NCI-H128 (cell line): ENCODE measurements at regions not wholly inside any gene's neighbourhood (a gene's known extent, or its start where the extent isn't known, plus 50 kb on each side); places are given as distances from the start of the nearest gene placed in this dataset.
"Not testable (repeated sequence)": the region's sequence is repeated elsewhere in the genome, so short reads cannot be mapped to it uniquely, and the experiment has no call there.

Experiments
- DNase-seq: peaks from one replicate; lab custom pipeline; 2025; ENCODE audit not compliant: unreplicated experiment; lab: John Stamatoyannopoulos, UW

DNA sequence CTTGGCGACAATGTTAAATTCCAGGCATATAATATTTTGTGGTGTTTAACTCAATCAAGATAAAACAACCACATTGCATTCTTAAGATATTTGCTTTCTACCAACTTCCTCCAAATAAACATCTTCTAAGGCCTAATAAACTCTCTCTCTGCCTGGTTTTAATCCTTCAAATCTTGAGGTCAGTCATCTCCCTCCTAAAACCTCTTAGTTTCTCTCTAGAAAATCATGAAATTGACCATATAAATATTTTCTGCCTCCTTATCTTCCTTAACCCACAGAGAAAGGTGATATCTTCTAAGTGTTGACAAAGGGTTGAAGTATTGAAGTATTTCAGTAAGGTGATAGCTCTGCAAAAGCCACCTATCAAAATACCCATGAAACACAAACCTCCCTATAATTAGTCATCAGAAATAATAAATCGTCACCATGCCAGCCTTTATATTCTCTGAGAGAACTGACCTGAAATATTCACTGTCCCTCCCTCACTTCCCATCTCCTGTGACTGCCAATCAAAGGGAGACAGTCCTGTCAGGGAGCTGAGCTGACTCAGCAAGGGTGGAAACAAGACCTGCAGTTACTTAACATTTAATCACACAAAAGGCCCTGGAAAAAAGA lies 1261.1 kb downstream of the ROBO1 start:
- DNase-seq, result no peak

DNA sequence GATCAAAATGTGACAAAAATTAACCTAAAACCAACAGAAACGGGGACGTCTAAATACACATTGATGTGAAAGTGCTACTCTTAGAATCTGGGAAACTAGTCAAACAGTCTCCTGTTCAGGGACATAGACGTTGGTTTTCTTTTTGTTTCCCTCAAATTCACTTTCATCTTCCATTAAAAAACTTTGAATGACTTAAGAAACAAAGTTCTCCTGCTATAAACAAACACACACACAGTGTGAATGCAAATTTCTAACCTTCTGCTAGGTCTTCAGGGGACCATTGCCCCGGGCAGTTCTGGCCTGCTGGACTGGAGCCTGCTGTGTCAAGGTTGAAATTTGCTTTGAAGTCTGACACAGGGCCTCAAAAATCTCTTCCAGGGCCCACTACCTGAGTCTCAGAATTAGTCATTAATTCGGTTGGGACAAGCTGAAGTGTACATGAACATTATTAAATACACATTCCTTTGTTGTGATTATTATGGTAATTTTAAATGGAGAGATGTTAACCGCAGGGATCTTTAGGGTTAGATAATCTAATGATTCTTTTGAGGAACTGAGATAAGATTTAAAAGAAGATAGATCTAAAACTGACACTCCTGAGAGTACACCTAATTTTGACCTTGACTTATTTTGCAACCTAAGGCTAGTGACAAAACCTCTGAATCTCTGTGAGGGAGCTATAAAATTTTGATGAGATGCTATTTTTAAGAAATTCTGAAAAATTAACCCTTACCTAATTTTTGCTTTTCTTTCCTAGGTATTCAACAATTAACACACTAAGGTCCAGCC lies 1260.4 kb downstream of the ROBO1 start:
- DNase-seq, result no peak

DNA sequence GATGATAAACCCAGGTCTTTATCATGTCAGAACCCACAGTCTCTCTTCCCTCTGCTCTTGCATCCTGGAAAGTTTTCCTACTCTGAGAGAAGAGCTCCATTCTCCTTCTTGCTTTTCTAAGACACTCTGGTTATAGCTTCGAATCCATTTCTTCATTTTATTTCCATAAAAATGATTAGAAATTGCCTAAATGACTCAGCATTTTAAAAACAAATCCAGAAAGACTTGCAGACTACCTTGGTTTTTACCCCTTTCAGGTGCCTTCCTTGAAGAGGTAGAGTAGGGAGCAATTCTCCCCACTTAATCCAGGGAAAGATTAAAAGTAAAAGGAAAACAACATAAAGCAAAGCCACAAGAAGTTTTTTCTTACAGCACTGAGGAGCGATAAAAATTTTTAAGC lies 1256.0 kb downstream of the ROBO1 start:
- no peak for DNase-seq

DNA sequence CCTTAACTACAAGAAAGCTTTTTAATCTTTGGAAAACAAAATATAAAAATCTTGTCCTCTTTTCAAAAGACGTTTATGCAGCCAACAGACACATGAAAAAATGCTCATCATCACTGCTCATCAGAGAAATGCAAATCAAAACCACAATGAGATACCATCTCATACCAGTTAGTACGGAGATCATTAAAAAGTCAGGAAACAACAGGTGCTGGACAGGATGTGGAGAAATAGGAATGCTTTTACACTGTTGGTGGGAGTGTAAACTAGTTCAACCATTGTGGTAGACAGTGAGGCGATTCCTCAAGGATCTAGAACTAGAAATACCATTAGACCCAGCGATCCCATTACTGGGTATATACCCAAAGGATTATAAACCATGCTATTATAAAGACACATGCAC lies 1255.0 kb downstream of the ROBO1 start:
- DNase-seq, result not testable (repeated sequence)

DNA sequence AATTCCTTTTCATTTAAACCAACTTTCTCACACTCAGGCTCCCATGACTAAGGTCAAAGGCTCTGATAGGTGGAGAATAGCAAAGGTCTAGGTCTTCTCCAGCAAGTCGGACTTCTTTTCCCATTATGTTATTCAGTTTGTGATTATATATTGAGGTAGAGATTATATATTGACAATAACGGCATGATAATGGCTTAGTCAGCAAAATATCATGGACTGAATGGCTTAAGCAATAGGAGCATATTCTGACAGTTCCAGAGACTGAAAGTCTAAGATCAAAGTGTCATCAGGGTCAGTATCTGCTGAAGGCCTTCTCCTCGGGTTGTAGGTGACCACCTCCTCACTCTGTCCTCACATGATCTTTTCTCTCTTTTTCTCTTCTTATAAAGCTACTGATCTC lies 1251.4 kb downstream of the ROBO1 start:
- DNase-seq, result no peak

DNA sequence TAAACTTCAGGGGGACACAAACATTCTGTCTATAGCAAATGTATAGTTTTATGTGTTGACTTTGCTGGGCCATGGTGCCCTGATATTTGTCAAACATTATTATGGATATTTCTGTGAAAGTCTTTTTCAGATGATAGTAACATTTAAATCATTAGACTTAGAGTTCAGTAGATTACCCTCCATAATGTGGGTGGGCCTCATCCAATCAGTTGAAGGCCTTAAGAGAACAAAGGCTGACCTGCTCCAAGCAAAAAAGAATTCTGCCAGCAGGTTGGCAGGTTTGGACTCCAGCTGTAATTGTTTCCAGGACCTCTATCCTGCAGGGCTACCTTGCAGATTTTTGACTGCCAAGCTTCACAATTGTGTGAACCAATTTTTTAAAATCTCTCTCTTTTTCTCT lies 1250.9 kb downstream of the ROBO1 start:
- no peak for DNase-seq

DNA sequence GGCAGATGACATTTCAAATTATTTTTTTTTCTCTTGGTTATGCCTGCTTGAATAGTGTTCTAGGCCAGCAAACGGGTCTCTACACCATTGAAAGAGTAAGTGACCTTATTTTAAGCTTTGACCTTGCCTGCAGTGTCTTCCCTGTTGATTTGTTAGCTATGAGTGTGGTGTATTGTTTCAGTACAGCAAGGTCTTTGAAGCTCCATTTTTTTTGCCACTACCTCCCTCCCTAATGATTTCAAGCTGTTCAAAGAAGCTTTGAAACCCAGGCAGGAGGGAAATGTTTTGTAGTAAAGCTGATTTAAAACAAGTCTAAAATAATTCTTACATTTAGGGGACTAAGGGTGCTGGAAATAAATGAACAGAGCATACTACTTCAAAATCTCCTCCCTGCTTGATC lies 1249.8 kb downstream of the ROBO1 start:
- DNase-seq, result no peak

DNA sequence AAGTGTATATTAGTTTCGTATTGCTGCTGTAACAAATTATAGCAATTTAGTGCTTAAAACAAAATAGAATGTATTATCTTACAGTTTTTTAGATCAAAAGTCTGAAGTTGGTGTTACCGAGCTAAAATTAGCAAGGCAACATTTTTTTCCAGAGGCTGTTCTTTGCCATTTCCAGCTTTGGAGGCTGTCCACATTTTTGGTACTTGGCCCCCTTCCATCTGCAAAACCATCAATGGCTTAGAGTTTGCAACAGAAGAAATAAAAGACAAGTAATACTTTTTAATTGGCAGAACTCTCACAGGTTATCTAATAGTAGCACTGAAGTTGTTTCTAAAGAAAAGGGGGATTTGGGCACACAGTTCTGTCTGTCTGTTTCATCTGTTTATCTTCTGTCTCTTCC lies 1248.5 kb downstream of the ROBO1 start:
- DNase-seq, result no peak

DNA sequence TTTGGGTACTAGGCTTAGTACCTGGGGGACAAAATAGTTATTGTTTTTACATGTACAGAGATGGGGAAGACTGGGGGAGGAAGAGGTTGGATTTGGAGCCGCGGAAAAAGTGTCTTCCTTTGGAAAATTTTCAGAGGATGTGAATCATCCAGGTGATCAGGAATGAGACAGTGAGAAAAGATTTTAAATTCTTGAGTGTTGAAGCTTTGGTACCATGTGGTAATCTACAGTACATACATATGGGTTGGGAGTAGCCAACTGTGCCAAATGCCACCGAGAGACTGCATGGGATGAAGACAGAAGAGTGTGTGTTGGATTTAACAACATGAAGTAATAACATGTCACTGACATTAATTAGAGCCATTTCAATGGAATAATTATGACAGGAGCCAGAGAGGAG lies 1238.2 kb downstream of the ROBO1 start:
- DNase-seq, result no peak

DNA sequence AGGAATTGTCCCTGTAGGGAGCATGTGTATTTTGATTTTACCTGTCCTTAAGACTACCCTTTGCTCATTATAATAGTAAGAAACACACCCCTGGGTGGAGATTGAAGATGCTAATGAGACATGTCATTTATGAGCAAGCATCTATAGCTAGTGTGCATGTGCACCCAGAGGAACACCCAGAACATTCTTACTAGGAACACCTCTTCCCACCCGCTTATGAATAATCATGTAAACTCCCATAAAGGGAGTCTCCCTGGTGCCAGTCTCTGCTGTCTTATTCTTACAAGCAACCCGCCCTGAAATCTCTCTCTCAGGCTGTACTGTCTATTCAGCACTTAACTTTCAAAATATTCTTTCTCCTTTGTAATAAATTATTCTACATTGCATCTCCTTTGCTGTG lies 1227.3 kb downstream of the ROBO1 start:
- DNase-seq, result no peak

DNA sequence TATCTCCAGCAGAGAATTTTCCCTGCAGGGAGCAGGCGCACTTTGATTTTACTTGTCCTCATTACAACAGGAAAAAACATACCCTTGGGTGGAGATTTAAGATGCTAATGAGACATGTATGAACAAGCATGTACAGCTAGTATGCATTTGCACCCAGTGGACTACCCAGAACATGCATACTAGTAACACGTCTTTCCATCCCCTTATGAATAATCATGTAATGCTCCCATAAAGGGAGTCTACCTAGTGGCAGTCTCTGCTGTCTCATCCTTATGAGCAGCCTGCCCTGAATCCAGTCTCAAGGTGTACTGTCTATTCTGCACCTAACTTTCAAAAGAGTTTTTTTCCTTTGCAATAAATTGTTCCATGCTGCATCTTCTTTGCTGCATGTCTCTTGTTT lies 1222.0 kb downstream of the ROBO1 start:
- no peak for DNase-seq
